Nephron progenitor cell (in vitro differentiated cells): ENCODE measurements at regions not wholly inside any gene's neighbourhood (a gene's known extent, or its start where the extent isn't known, plus 50 kb on each side); places are given as distances from the start of the nearest gene placed in this dataset.

Experiments
- DNase-seq: peaks from one replicate; pipeline ENCODE4 v3.0.0; 2021
- H3K27ac Mint-ChIP-seq: 2 replicates; pipeline ENCODE4 v1.8.0; 2021; ENCODE audit warnings: mild to moderate bottlenecking, moderate library complexity, mixed read lengths
- H3K27me3 Mint-ChIP-seq: 2 replicates; pipeline ENCODE4 v1.8.0; 2021; ENCODE audit warnings: mild to moderate bottlenecking, low read depth, mixed read lengths; ENCODE audit not compliant: poor library complexity
- H3K36me3 Mint-ChIP-seq: 2 replicates; pipeline ENCODE4 v1.8.0; 2021; ENCODE audit warnings: low read depth, mixed read lengths
- H3K4me1 Mint-ChIP-seq: 2 replicates; pipeline ENCODE4 v1.8.0; 2021; ENCODE audit warnings: mixed read lengths
- H3K4me3 Mint-ChIP-seq: 2 replicates; pipeline ENCODE4 v1.8.0; 2021; ENCODE audit warnings: mild to moderate bottlenecking, moderate library complexity, mixed read lengths
- H3K9me3 Mint-ChIP-seq: 2 replicates; pipeline ENCODE4 v1.8.0; 2021; ENCODE audit warnings: mild to moderate bottlenecking, moderate library complexity, mixed read lengths
- CTCF ChIP-seq: fragments of 200-600 bp; sonication (generic); IDR thresholded peaks from 2 replicates; pipeline ENCODE4 v1.5.0; 2021; ENCODE audit warnings: antibody characterized with exemption

- H3K27ac Mint-ChIP-seq = no peak overlapping the region
- H3K4me3 Mint-ChIP-seq = no peak overlapping the region
- H3K27me3 Mint-ChIP-seq = peaks cover 7% of the 10 kb centered on the region
- no peak for DNase-seq
- H3K4me1 Mint-ChIP-seq = no peaks in the 10 kb centered on the region
- no peaks in the 10 kb centered on the region for H3K9me3 Mint-ChIP-seq
- no peaks in the 10 kb centered on the region for H3K36me3 Mint-ChIP-seq
- no peak for TF ChIP-seq CTCF
Observed at GRCh38 chr1:217025381-217025780, 302.2 kb upstream of the ESRRG start.

- H3K36me3 Mint-ChIP-seq = no peaks in the 10 kb centered on the region
- no peak for DNase-seq
- no peak overlapping the region for H3K27ac Mint-ChIP-seq
- no peaks in the 10 kb centered on the region for H3K4me1 Mint-ChIP-seq
- peaks cover 7% of the 10 kb centered on the region for H3K27me3 Mint-ChIP-seq
- H3K9me3 Mint-ChIP-seq = no peaks in the 10 kb centered on the region
- no peak for TF ChIP-seq CTCF
- H3K4me3 Mint-ChIP-seq = no peak overlapping the region
Observed at GRCh38 chr1:217024911-217025310, 301.7 kb upstream of the ESRRG start.

- TF ChIP-seq CTCF = no peak
- Mint-ChIP-seq H3K27me3 (peaks cover 7% of the 10 kb centered on the region), H3K36me3 (no peaks in the 10 kb centered on the region), H3K27ac (no peak overlapping the region), H3K4me1 (no peaks in the 10 kb centered on the region), H3K9me3 (no peaks in the 10 kb centered on the region), H3K4me3 (no peak overlapping the region)
- DNase-seq = no peak
Observed at GRCh38 chr1:217021956-217022355, 298.7 kb upstream of the ESRRG start.

- no peak for DNase-seq
- Mint-ChIP-seq H3K36me3 (no peaks in the 10 kb centered on the region), H3K9me3 (no peaks in the 10 kb centered on the region), H3K4me1 (no peaks in the 10 kb centered on the region), H3K4me3 (no peak overlapping the region), H3K27me3 (peaks cover 7% of the 10 kb centered on the region), H3K27ac (no peak overlapping the region)
- no peak for TF ChIP-seq CTCF
Observed at GRCh38 chr1:217021400-217021799, 298.2 kb upstream of the ESRRG start.

GRCh38 chr1:217019475-217019874, 296.2 kb upstream of the ESRRG start:
- Mint-ChIP-seq H3K27ac (no peak overlapping the region), H3K4me1 (no peaks in the 10 kb centered on the region), H3K27me3 (peaks cover 6% of the 10 kb centered on the region), H3K9me3 (no peaks in the 10 kb centered on the region), H3K4me3 (no peak overlapping the region), H3K36me3 (no peaks in the 10 kb centered on the region)
- TF ChIP-seq CTCF = no peak
- no peak for DNase-seq

GRCh38 chr1:217018648-217019047, 295.4 kb upstream of the ESRRG start:
- peaks cover 6% of the 10 kb centered on the region for H3K27me3 Mint-ChIP-seq
- no peaks in the 10 kb centered on the region for H3K9me3 Mint-ChIP-seq
- H3K4me1 Mint-ChIP-seq = no peaks in the 10 kb centered on the region
- H3K27ac Mint-ChIP-seq = no peak overlapping the region
- no peak overlapping the region for H3K4me3 Mint-ChIP-seq
- DNase-seq = no peak
- no peaks in the 10 kb centered on the region for H3K36me3 Mint-ChIP-seq
- no peak for TF ChIP-seq CTCF
